H1 (cell line): ENCODE measurements at regions not wholly inside any gene's neighbourhood (a gene's known extent, or its start where the extent isn't known, plus 50 kb on each side); places are given as distances from the start of the nearest gene placed in this dataset.

ENCODE experiments used
- CTCF ChIA-PET: fragments of 300-600 bp; sonication (Branson Sonifier 250); formaldehyde crosslinking; loops from one replicate; lab custom pipeline; 2021; ENCODE audit not compliant: partially characterized antibody; lab: Charles Lee
- POLR2A ChIA-PET: fragments of 300-600 bp; sonication (Branson Sonifier 250); formaldehyde crosslinking; loops from one replicate; lab custom pipeline; 2021; ENCODE audit warnings: inconsistent platforms; ENCODE audit not compliant: partially characterized antibody; lab: Charles Lee
- DNase-seq, 2 experiments: peaks; one replicate each; pipeline versions ENCODE4 v3.0.0 to v3.0.0-alpha.2; 2010 to 2022; ENCODE audit warnings: low spot score in 2 of 2, low read depth in 1 of 2, mixed read lengths in 1 of 2
- FAIRE-seq: peaks from 2 replicates; lab custom pipeline; 2011; peaks lifted over from hg19 to GRCh38; lab: Jason Lieb, UNC
- H2AFZ ChIP-seq: 2 replicates; pipeline ENCODE4 v1.8.1; 2012; ENCODE audit warnings: low read length, inconsistent platforms
- H2AK5ac ChIP-seq: 2 replicates; pipeline ENCODE4 v1.6.1; 2013; ENCODE audit warnings: low read depth, low read length
- H2BK120ac ChIP-seq: replicated peaks from 2 replicates; pipeline ENCODE3; 2013; ENCODE audit warnings: low read depth, low read length, inconsistent platforms
- H2BK12ac ChIP-seq: 2 replicates; pipeline ENCODE4 v1.6.1; 2013; ENCODE audit warnings: low read depth, low read length
- H2BK15ac ChIP-seq: 2 replicates; pipeline ENCODE4 v1.6.1; 2013; ENCODE audit warnings: low read length
- H2BK20ac ChIP-seq: 2 replicates; pipeline ENCODE4 v1.6.1; 2013; ENCODE audit warnings: low read length
- H2BK5ac ChIP-seq: 2 replicates; pipeline ENCODE4 v1.6.1; 2013; ENCODE audit warnings: low read depth, low read length
- H3K14ac ChIP-seq: 2 replicates; pipeline ENCODE4 v1.6.1; 2013; ENCODE audit warnings: inconsistent platforms; ENCODE audit not compliant: insufficient read length
- H3K18ac ChIP-seq: 2 replicates; pipeline ENCODE4 v1.6.1; 2013; ENCODE audit warnings: low read length; ENCODE audit errors: extremely low read depth
- H3K23ac ChIP-seq: 2 replicates; pipeline ENCODE4 v1.6.1; 2013; ENCODE audit warnings: inconsistent platforms; ENCODE audit not compliant: insufficient read length
- H3K23me2 ChIP-seq: 2 replicates; pipeline ENCODE4 v1.6.1; 2013; ENCODE audit warnings: low read depth, low read length
- H3K27ac ChIP-seq: 2 replicates; pipeline ENCODE4 v1.6.1; 2011; ENCODE audit warnings: low read depth, low read length, inconsistent platforms
- H3K27me3 ChIP-seq, 4 experiments: replicated peaks in 1 of 4; 1 replicate in 1 of 4; 2 replicates in 3 of 4; pipeline versions ENCODE4 v1.6.1 to v1.8.1; 2011 to 2013; ENCODE audit warnings: low read length in 3 of 4, mild to moderate bottlenecking in 3 of 4, inconsistent platforms in 2 of 4, mixed read lengths in 2 of 4, moderate library complexity in 1 of 4; ENCODE audit not compliant: control insufficient read depth in 3 of 4, insufficient read depth in 3 of 4; ENCODE audit errors: extremely low read depth in 1 of 4
- H3K36me3 ChIP-seq, 4 experiments: 2 replicates each; pipeline versions ENCODE4 v1.6.1 to v1.8.1; 2011 to 2013; ENCODE audit warnings: mild to moderate bottlenecking in 4 of 4, low read length in 3 of 4, moderate library complexity in 2 of 4, control low read depth in 1 of 4, inconsistent platforms in 1 of 4; ENCODE audit not compliant: insufficient read depth in 4 of 4, control insufficient read depth in 2 of 4
- H3K4ac ChIP-seq: replicated peaks from 2 replicates; pipeline ENCODE3; 2013; ENCODE audit warnings: low read length, low read depth, mixed read lengths, inconsistent platforms; ENCODE audit not compliant: insufficient read length
- H3K4me1 ChIP-seq, 4 experiments: replicated peaks in 1 of 4; 1 replicate in 1 of 4; 2 replicates in 3 of 4; pipeline versions ENCODE4 v1.6.1 to v1.8.1; 2011 to 2013; ENCODE audit warnings: low read length in 3 of 4, inconsistent platforms in 2 of 4, mixed read lengths in 1 of 4; ENCODE audit not compliant: insufficient read depth in 4 of 4, control insufficient read depth in 3 of 4
- H3K4me2 ChIP-seq, 2 experiments: 2 replicates each; pipeline versions ENCODE4 v1.6.1 to v1.8.1; 2011 to 2013; ENCODE audit warnings: low read depth in 2 of 2, low read length in 2 of 2, control low read depth in 1 of 2, inconsistent platforms in 1 of 2, mild to moderate bottlenecking in 1 of 2; ENCODE audit not compliant: insufficient read depth in 1 of 2
- H3K4me3 ChIP-seq, 4 experiments: fragments of 200-600, 300-600 bp in 1 of 4; sonication (generic), shearing (Covaris generic), sonication (Bioruptor Twin) in 1 of 4; 2 replicates each; pipeline versions ENCODE4 v1.5.1 to v1.8.1; 2011 to 2016; ENCODE audit warnings: low read length in 4 of 4, low read depth in 3 of 4, control low read depth in 2 of 4, inconsistent platforms in 2 of 4, mild to moderate bottlenecking in 2 of 4, mixed read lengths in 1 of 4, moderate library complexity in 1 of 4; ENCODE audit not compliant: insufficient read depth in 2 of 4; ENCODE audit errors: extremely low read depth in 1 of 4
- H3K56ac ChIP-seq: replicated peaks from 2 replicates; pipeline ENCODE3; 2013; ENCODE audit warnings: low read depth, mild to moderate bottlenecking, mixed read lengths, low read length, inconsistent platforms; ENCODE audit not compliant: insufficient read length
- H3K79me1 ChIP-seq: 2 replicates; pipeline ENCODE4 v1.6.1; 2013; ENCODE audit warnings: low read depth, low read length, control low read depth
- H3K79me2 ChIP-seq, 2 experiments: 2 replicates each; pipeline versions ENCODE4 v1.6.1 to v1.8.1; 2012 to 2013; ENCODE audit warnings: low read length in 2 of 2, mild to moderate bottlenecking in 2 of 2, inconsistent platforms in 1 of 2; ENCODE audit not compliant: insufficient read depth in 2 of 2, control insufficient read depth in 1 of 2
- H3K9ac ChIP-seq, 4 experiments: replicated peaks in 1 of 4; 1 replicate in 1 of 4; 2 replicates in 3 of 4; pipeline versions ENCODE4 v1.6.1 to v1.8.1; 2011 to 2013; ENCODE audit warnings: low read depth in 3 of 4, low read length in 3 of 4, control low read depth in 2 of 4, mild to moderate bottlenecking in 2 of 4, moderate library complexity in 2 of 4, inconsistent platforms in 1 of 4; ENCODE audit errors: extremely low read depth in 1 of 4
- H3K9me3 ChIP-seq, 2 experiments: 2 replicates each; pipeline versions ENCODE4 v1.6.1 to v1.8.1; 2012 to 2013; ENCODE audit warnings: mild to moderate bottlenecking in 2 of 2, moderate library complexity in 2 of 2, control low read depth in 1 of 2, inconsistent platforms in 1 of 2, low read depth in 1 of 2, low read length in 1 of 2, mixed read lengths in 1 of 2; ENCODE audit not compliant: insufficient read depth in 2 of 2
- H4K20me1 ChIP-seq, 2 experiments: replicated peaks in 1 of 2; 2 replicates each; pipeline versions ENCODE3 to v1.8.1; 2011 to 2013; ENCODE audit warnings: inconsistent platforms in 2 of 2, low read length in 2 of 2, mild to moderate bottlenecking in 1 of 2; ENCODE audit not compliant: insufficient read depth in 2 of 2, control insufficient read depth in 1 of 2
- H4K5ac ChIP-seq: 2 replicates; pipeline ENCODE4 v1.6.1; 2013; ENCODE audit warnings: low read length, low read depth, mixed read lengths, inconsistent platforms; ENCODE audit not compliant: insufficient read length
- H4K8ac ChIP-seq: 2 replicates; pipeline ENCODE4 v1.8.0; 2013; ENCODE audit warnings: mild to moderate bottlenecking, moderate library complexity, low read length, inconsistent platforms; ENCODE audit not compliant: insufficient read depth; ENCODE audit errors: extremely low read depth
- H4K91ac ChIP-seq: replicated peaks from 2 replicates; pipeline ENCODE3; 2013; ENCODE audit warnings: low read length, mixed read lengths, inconsistent platforms; ENCODE audit not compliant: insufficient read length
- ASH2L ChIP-seq: fragments of 200-600, 300-600 bp; sonication (generic); IDR thresholded peaks from one replicate; pipeline ENCODE4 v1.7.1; 2017; ENCODE audit warnings: low read length
- BRCA1 ChIP-seq: IDR thresholded peaks from 2 replicates; pipeline ENCODE4 v1.6.1; 2012; ENCODE audit warnings: low read depth, low read length, improper control_type of control experiment
- CEBPB ChIP-seq: IDR thresholded peaks from 2 replicates; pipeline ENCODE4 v1.6.1; 2012; ENCODE audit warnings: low read depth, low read length
- CHD1 ChIP-seq: IDR thresholded peaks from 2 replicates; pipeline ENCODE4 v1.6.1; 2012; ENCODE audit warnings: low read depth, low read length, improper control_type of control experiment
- EZH2 ChIP-seq: fragments of 200-600 bp; sonication (generic); IDR thresholded peaks from 2 replicates; pipeline ENCODE4 v1.7.1; 2012; ENCODE audit warnings: low read depth, mild to moderate bottlenecking, moderate library complexity, low read length, inconsistent platforms; ENCODE audit not compliant: severe bottlenecking
- FOSL1 ChIP-seq: IDR thresholded peaks from 2 replicates; pipeline ENCODE4 v1.6.1; 2011; ENCODE audit warnings: mild to moderate bottlenecking, low read depth, low read length, moderate library complexity; ENCODE audit not compliant: insufficient read depth
- JUN ChIP-seq: IDR thresholded peaks from 2 replicates; pipeline ENCODE4 v1.6.1; 2011; ENCODE audit warnings: low read depth, mild to moderate bottlenecking, improper control_type of control experiment, low read length
- KDM4A ChIP-seq: IDR thresholded peaks from one replicate; pipeline ENCODE4 v1.7.1; 2012; ENCODE audit warnings: low read depth, mild to moderate bottlenecking, moderate library complexity, low read length, inconsistent platforms; ENCODE audit not compliant: severe bottlenecking
- MAFK ChIP-seq: IDR thresholded peaks from 2 replicates; pipeline ENCODE4 v1.6.1; 2012; ENCODE audit warnings: low read depth, mild to moderate bottlenecking, improper control_type of control experiment, low read length
- NANOG ChIP-seq: IDR thresholded peaks from 2 replicates; pipeline ENCODE4 v1.6.1; 2011; ENCODE audit warnings: low read length, low read depth, mild to moderate bottlenecking, inconsistent platforms; ENCODE audit not compliant: insufficient read depth, poor library complexity, severe bottlenecking
- SIN3A ChIP-seq, 2 experiments: IDR thresholded peaks in 1 of 2; conservative IDR thresholded peaks in 1 of 2; 2 replicates each; pipeline ENCODE4 v1.6.1; 2011 to 2012; ENCODE audit warnings: low read length in 2 of 2, improper control_type of control experiment in 1 of 2, low read depth in 1 of 2, mild to moderate bottlenecking in 1 of 2
- SIX5 ChIP-seq: IDR thresholded peaks from 2 replicates; pipeline ENCODE4 v1.6.1; 2011; ENCODE audit warnings: mild to moderate bottlenecking, low read depth, low read length
- SP1 ChIP-seq: IDR thresholded peaks from 2 replicates; pipeline ENCODE4 v1.6.1; 2011; ENCODE audit warnings: low read depth, low read length
- TBP ChIP-seq: IDR thresholded peaks from 2 replicates; pipeline ENCODE4 v1.6.1; 2011; ENCODE audit warnings: low read depth, low read length, improper control_type of control experiment
- TEAD4 ChIP-seq: IDR thresholded peaks from 2 replicates; pipeline ENCODE4 v1.6.1; 2012; ENCODE audit warnings: low read depth, low read length, inconsistent platforms, mixed read lengths
- WGBS, 2 experiments: shearing (Covaris generic) in 1 of 2; methylation state at CpG; one replicate each; pipeline versions ENCODE4 v1.1.6 to v1.1.7; 2013 to 2015; ENCODE audit warnings: low lambda C conversion rate in 2 of 2, mixed read lengths in 2 of 2, inconsistent platforms in 1 of 2, low coverage in 1 of 2, missing lambda C conversion rate in 1 of 2; ENCODE audit not compliant: insufficient replicate concordance in 2 of 2, insufficient coverage in 1 of 2, insufficient read length in 1 of 2; ENCODE audit errors: extremely low coverage in 1 of 2, missing lambda C conversion rate in 1 of 2; 5-methylcytosine and 5-hydroxymethylcytosine counted together
- TF ChIP-seq, protein P1 (sequence below): IDR thresholded peaks from 2 replicates; pipeline ENCODE4 v1.6.1; 2011; ENCODE audit warnings: low read depth, mild to moderate bottlenecking, low read length; ENCODE audit not compliant: insufficient read depth

DNA sequence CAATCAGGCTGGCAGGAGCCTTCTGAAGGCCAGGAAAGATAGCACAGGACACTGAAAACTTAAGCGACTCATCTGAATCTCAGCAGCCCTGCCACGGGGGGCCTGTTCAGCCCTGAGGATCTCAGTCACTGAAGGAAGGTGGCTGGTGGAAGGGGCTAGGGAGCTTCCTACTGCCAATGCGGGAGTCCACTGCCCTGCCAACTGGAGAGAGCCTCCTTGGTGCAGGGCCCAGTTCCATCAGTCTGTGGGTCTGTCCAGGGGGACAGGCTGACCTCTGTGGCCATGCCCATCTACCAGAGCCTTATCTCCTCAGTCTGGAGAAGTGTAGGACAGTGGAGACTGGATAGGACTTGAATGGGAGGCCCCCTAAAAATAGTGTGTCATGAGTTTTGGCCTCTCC, 1851.6 kb downstream of the TP53TG3F start:
- Histone ChIP-seq H3K4me3 (no peak overlapping the region), H3K9ac (no peak overlapping the region), H3K27ac (no peak overlapping the region), H3K23ac (no peak overlapping the region), H3K79me1 (no peaks in the 10 kb centered on the region), H3K4me2 (no peak overlapping the region), H3K79me2 (no peaks in the 10 kb centered on the region), H2BK20ac (no peak overlapping the region), H4K91ac (no peak overlapping the region), H2AK5ac (no peak overlapping the region), H4K8ac (no peak overlapping the region), H2BK5ac (no peak overlapping the region), H3K9me3 (peaks cover 85 to 96% of the 10 kb centered on the region in 2 experiments), H3K36me3 (no peaks in the 10 kb centered on the region), H2BK15ac (no peak overlapping the region), H2BK12ac (no peak overlapping the region), H3K56ac (no peak overlapping the region), H3K4me1 (no peaks in the 10 kb centered on the region), H3K23me2 (no peaks in the 10 kb centered on the region), H3K4ac (no peak overlapping the region), H2AFZ (no peak overlapping the region), H3K18ac (no peak overlapping the region), H3K14ac (no peak overlapping the region), H3K27me3 (no peaks in the 10 kb centered on the region), H4K20me1 (no peaks in the 10 kb centered on the region), H2BK120ac (no peak overlapping the region), H4K5ac (no peak overlapping the region)
- WGBS, 2 experiments = 76% methylated on average over 3 of the region's 3 CpGs; no CpG with 5 or more reads in 1 of the 2 experiments
- DNase-seq (no peak), FAIRE-seq (no peak)
- ChIA-PET CTCF (no interaction called here), POLR2A (no interaction called here)
- TF ChIP-seq TEAD4 (no peak), TBP (no peak), NANOG (no peak), KDM4A (no peak), EZH2 (no peak), ASH2L (no peak), SIN3A (conservative IDR thresholded peaks at IDR 0.05 in 1 of 2, IDR thresholded peaks at IDR 0.05 in 1 of 2; ENCODE audit: low read depth in 1 of 2, low read length in 2 of 2) (no peak), MAFK (no peak), BRCA1 (no peak), FOSL1 (no peak), JUN (no peak), SP1 (no peak), SIX5 (no peak), CEBPB (no peak), CHD1 (no peak)
- TF ChIP-seq, protein P1, sequence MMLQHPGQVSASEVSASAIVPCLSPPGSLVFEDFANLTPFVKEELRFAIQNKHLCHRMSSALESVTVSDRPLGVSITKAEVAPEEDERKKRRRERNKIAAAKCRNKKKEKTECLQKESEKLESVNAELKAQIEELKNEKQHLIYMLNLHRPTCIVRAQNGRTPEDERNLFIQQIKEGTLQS = no peak
